IgD-negative memory B cell (primary cell): ENCODE measurements at regions not wholly inside any gene's neighbourhood (a gene's known extent, or its start where the extent isn't known, plus 50 kb on each side); places are given as distances from the start of the nearest gene placed in this dataset.

Experiments used
- H3K27ac Mint-ChIP-seq, 3 donors: one replicate each; pipeline ENCODE4 v1.8.0; 2020 to 2022; ENCODE audit warnings: mild to moderate bottlenecking in 3 of 3, mixed read lengths in 3 of 3, moderate library complexity in 1 of 3
- H3K27me3 Mint-ChIP-seq: one replicate; pipeline ENCODE4 v1.8.0; 2021; ENCODE audit warnings: mixed read lengths
- H3K36me3 Mint-ChIP-seq: one replicate; pipeline ENCODE4 v1.8.0; 2020; ENCODE audit warnings: mild to moderate bottlenecking, mixed read lengths
- H3K4me1 Mint-ChIP-seq, 3 donors: one replicate each; pipeline ENCODE4 v1.8.0; 2020 to 2022; ENCODE audit warnings: mixed read lengths in 3 of 3, mild to moderate bottlenecking in 1 of 3
- H3K4me3 Mint-ChIP-seq, 4 donors: one replicate each; pipeline ENCODE4 v1.8.0; 2020 to 2022; ENCODE audit warnings: mild to moderate bottlenecking in 4 of 4, mixed read lengths in 4 of 4, moderate library complexity in 3 of 4
- H3K9me3 Mint-ChIP-seq, 3 donors: one replicate each; pipeline ENCODE4 v1.8.0; 2020 to 2021; ENCODE audit warnings: mixed read lengths in 3 of 3, mild to moderate bottlenecking in 1 of 3

GRCh38 chr7:156492170-156492569, 148.4 kb upstream of the RNF32 start:
- no peaks in the 10 kb centered on the region for H3K36me3 Mint-ChIP-seq
- H3K9me3 Mint-ChIP-seq, result peaks cover 0 to 2% (median 0%) of the 10 kb centered on the region in 3 donors
- H3K27ac Mint-ChIP-seq, result no peak overlapping the region
- no peaks in the 10 kb centered on the region for H3K4me1 Mint-ChIP-seq
- no peaks in the 10 kb centered on the region for H3K27me3 Mint-ChIP-seq
- no peak overlapping the region for H3K4me3 Mint-ChIP-seq

GRCh38 chr7:156491435-156491834, 149.1 kb upstream of the RNF32 start:
- H3K27ac Mint-ChIP-seq, result no peak overlapping the region
- no peaks in the 10 kb centered on the region for H3K27me3 Mint-ChIP-seq
- no peak overlapping the region for H3K4me3 Mint-ChIP-seq
- no peaks in the 10 kb centered on the region for H3K4me1 Mint-ChIP-seq
- H3K9me3 Mint-ChIP-seq, result peaks cover 0 to 2% (median 0%) of the 10 kb centered on the region in 3 donors
- no peaks in the 10 kb centered on the region for H3K36me3 Mint-ChIP-seq

GRCh38 chr7:156490021-156490800, 150.4 kb upstream of the RNF32 start:
- Mint-ChIP-seq H3K9me3 (peaks cover 0 to 2% (median 0%) of the 10 kb centered on the region in 3 donors), H3K4me1 (no peaks in the 10 kb centered on the region), H3K4me3 (no peak overlapping the region), H3K27ac (no peak overlapping the region), H3K27me3 (no peaks in the 10 kb centered on the region), H3K36me3 (no peaks in the 10 kb centered on the region)

GRCh38 chr7:156487811-156488533, 152.6 kb upstream of the RNF32 start:
- Mint-ChIP-seq H3K4me3 (no peak overlapping the region), H3K4me1 (peaks cover 0 to 2% (median 0%) of the 10 kb centered on the region in 3 donors), H3K36me3 (no peaks in the 10 kb centered on the region), H3K27ac (no peak overlapping the region), H3K27me3 (peaks cover 4% of the 10 kb centered on the region), H3K9me3 (peaks cover 0 to 2% (median 0%) of the 10 kb centered on the region in 3 donors)

- Mint-ChIP-seq H3K27ac (no peak overlapping the region), H3K36me3 (no peaks in the 10 kb centered on the region), H3K27me3 (peaks cover 6% of the 10 kb centered on the region), H3K4me3 (no peak overlapping the region), H3K9me3 (peaks cover 0 to 2% (median 0%) of the 10 kb centered on the region in 3 donors), H3K4me1 (peaks cover 0 to 2% (median 0%) of the 10 kb centered on the region in 3 donors)
Measured at GRCh38 chr7:156480671-156481070, 159.9 kb upstream of the RNF32 start.

- Mint-ChIP-seq H3K27me3 (peaks cover 5% of the 10 kb centered on the region), H3K36me3 (no peaks in the 10 kb centered on the region), H3K4me3 (no peak overlapping the region), H3K9me3 (peaks cover 0 to 2% (median 0%) of the 10 kb centered on the region in 3 donors), H3K27ac (no peak overlapping the region), H3K4me1 (peaks cover 0 to 2% (median 0%) of the 10 kb centered on the region in 3 donors)
Measured at GRCh38 chr7:156479596-156479995, 161.0 kb upstream of the RNF32 start.

- Mint-ChIP-seq H3K27ac (no peak overlapping the region), H3K9me3 (peaks cover 0 to 2% (median 0%) of the 10 kb centered on the region in 3 donors), H3K4me1 (peaks cover 0 to 2% (median 0%) of the 10 kb centered on the region in 3 donors), H3K4me3 (no peak overlapping the region), H3K36me3 (no peaks in the 10 kb centered on the region), H3K27me3 (peaks cover 3% of the 10 kb centered on the region)
Measured at GRCh38 chr7:156478486-156478885, 162.1 kb upstream of the RNF32 start.

GRCh38 chr7:156475666-156476065, 164.9 kb upstream of the RNF32 start:
- H3K36me3 Mint-ChIP-seq, result no peaks in the 10 kb centered on the region
- no peaks in the 10 kb centered on the region for H3K4me1 Mint-ChIP-seq
- H3K27ac Mint-ChIP-seq, result no peak overlapping the region
- peaks cover 3% of the 10 kb centered on the region for H3K27me3 Mint-ChIP-seq
- H3K9me3 Mint-ChIP-seq, result peaks cover 0 to 2% (median 0%) of the 10 kb centered on the region in 3 donors
- no peak overlapping the region for H3K4me3 Mint-ChIP-seq

GRCh38 chr7:156475179-156475578, 165.4 kb upstream of the RNF32 start:
- H3K36me3 Mint-ChIP-seq, result no peaks in the 10 kb centered on the region
- H3K4me1 Mint-ChIP-seq, result no peaks in the 10 kb centered on the region
- H3K9me3 Mint-ChIP-seq, result peaks cover 0 to 2% (median 0%) of the 10 kb centered on the region in 3 donors
- H3K27me3 Mint-ChIP-seq, result peaks cover 3% of the 10 kb centered on the region
- peak overlapping the region in 1 of 4 donors; percentile 29 for H3K4me3 Mint-ChIP-seq
- no peak overlapping the region for H3K27ac Mint-ChIP-seq

- Mint-ChIP-seq H3K27ac (no peak overlapping the region), H3K9me3 (peaks cover 0 to 2% (median 0%) of the 10 kb centered on the region in 3 donors), H3K4me1 (no peaks in the 10 kb centered on the region), H3K27me3 (peaks cover 3% of the 10 kb centered on the region), H3K4me3 (no peak overlapping the region), H3K36me3 (no peaks in the 10 kb centered on the region)
Measured at GRCh38 chr7:156474241-156474743, 166.3 kb upstream of the RNF32 start.

GRCh38 chr7:156473476-156474240, 166.9 kb upstream of the RNF32 start:
- H3K4me3 Mint-ChIP-seq, result no peak overlapping the region
- peaks cover 0 to 2% (median 0%) of the 10 kb centered on the region in 3 donors for H3K9me3 Mint-ChIP-seq
- no peaks in the 10 kb centered on the region for H3K36me3 Mint-ChIP-seq
- H3K27ac Mint-ChIP-seq, result no peak overlapping the region
- peaks cover 0 to 1% (median 0%) of the 10 kb centered on the region in 3 donors for H3K4me1 Mint-ChIP-seq
- H3K27me3 Mint-ChIP-seq, result peaks cover 3% of the 10 kb centered on the region

GRCh38 chr7:156472267-156472666, 168.3 kb upstream of the RNF32 start:
- no peak overlapping the region for H3K4me3 Mint-ChIP-seq
- peaks cover 0 to 3% (median 0%) of the 10 kb centered on the region in 3 donors for H3K9me3 Mint-ChIP-seq
- peaks cover 0 to 2% (median 0%) of the 10 kb centered on the region in 3 donors for H3K4me1 Mint-ChIP-seq
- H3K27ac Mint-ChIP-seq, result no peak overlapping the region
- no peaks in the 10 kb centered on the region for H3K36me3 Mint-ChIP-seq
- H3K27me3 Mint-ChIP-seq, result peaks cover 2% of the 10 kb centered on the region

GRCh38 chr7:156470399-156471320, 169.9 kb upstream of the RNF32 start:
- peak overlapping the region in 1 of 3 donors; percentile 44 for H3K27ac Mint-ChIP-seq
- H3K27me3 Mint-ChIP-seq, result peaks cover 2% of the 10 kb centered on the region

More at GRCh38 chr7:156470399-156471320, 169.9 kb upstream of the RNF32 start:
- no peaks in the 10 kb centered on the region for H3K36me3 Mint-ChIP-seq
- H3K4me3 Mint-ChIP-seq, result no peak overlapping the region
- H3K4me1 Mint-ChIP-seq, result peaks cover 0 to 2% (median 0%) of the 10 kb centered on the region in 3 donors
- peaks cover 0 to 1% (median 0%) of the 10 kb centered on the region in 3 donors for H3K9me3 Mint-ChIP-seq
